GM21825 (cell line): ENCODE measurements at regions not wholly inside any gene's neighbourhood (a gene's known extent, or its start where the extent isn't known, plus 50 kb on each side); places are given as distances from the start of the nearest gene placed in this dataset.

Experiments
- ATAC-seq: cut with Tn5 transposase; IDR thresholded peaks from one replicate; pipeline ENCODE4 v1.9.1; 2021; ENCODE audit warnings: mild to moderate bottlenecking, moderate library complexity; ENCODE audit not compliant: unreplicated experiment

DNA sequence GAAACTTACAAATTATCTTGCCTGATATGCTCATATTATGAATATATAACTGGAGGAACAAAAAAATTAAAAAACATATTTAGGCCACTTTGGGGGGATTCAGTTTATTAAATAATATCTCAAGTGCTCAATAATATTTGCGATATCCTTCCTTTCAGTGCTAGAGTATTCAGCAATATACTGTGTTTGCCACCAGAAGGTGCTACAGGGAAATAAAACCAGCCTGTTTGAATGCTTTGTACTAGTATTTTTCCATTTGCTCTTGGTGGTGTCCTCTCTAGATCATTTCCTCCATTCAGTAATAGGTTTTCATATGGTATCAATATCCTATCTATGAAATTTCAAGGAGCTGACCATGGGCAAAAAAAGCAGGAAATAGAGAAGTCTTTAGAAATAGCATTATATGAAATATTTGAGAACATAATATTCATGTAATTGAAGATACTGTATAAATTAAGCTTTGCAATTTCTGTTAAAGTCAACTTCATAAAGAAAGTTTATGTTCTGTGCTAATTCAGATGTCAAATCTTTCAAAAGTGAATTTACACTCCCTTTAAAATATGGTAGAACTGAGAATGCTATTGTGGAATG is 106.2 kb upstream of the NAV3 start:
- ATAC-seq, result no peak

DNA sequence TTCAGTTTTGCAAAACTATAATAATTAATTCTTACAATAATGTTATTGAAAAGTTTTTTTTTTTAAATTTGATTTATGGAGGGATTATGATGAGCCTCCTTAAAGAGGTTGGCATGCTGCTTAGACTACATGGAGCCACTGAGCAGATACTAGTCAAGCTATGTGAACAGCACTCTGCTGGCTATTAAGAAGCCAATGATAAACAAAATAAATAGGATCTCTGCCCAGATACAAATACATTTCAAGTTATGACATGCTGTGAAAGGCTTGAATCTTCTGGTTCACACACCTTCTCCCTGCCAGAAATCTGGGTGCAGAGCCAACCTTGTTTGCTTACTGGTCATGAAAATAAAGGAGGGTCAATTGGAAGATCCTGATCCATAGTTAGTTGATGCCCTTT is 107.4 kb upstream of the NAV3 start:
- ATAC-seq, result no peak

DNA sequence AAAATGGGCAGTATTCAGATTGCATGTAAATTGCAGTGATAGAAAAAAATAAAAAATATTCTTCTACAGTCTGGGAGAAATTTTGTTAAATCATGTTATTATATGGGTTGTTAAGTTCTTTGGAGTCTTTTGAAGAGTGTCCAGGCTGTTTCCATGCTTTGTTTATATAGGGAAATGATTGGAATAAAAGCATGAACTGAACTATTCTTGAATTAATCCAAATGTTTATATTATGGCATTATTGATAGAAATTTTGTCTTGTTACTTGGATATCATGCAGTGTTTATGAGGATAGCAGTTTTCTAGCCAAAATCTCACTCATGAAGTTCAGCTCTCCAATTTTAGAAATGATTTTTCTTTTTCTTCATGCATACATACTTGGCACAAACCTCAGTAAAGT is 108.2 kb upstream of the NAV3 start:
- no peak for ATAC-seq

DNA sequence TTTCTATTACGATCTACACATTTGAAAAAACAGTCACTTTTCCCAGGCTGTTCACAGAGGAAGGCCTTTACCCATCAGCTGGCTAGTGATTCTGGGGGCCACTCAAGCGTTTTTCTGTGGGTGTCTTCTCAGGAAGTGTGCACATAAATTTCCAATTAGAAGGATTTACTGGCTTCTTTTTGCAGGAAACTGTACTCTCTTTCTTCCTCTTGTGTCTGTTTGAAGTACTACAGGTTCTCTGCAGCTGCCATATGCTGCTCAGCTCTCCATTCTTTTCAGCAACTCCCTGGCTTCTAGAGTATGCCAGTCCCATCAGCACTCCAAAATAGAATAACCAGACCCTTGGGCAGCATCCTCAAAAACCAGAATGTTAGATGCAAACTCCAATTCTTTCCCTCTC is 110.4 kb upstream of the NAV3 start:
- no peak for ATAC-seq

DNA sequence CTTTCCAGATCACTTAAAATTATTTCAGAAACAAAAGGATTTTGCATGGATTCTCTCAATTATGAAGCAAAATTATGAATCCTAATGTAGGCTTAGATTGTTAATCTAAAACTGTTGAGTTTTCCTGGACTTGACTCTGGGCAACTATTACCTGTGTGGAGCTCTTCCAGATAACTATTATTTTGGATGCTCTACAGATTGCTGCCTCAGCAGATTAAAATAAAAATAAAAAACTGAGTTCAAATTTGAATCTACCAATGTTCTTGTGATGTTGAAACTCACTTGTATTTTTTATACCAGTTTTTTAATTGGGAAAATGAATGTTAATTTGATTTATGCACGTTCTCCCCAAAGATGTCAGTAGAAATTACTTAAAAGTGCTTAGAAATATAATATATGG is 120.5 kb upstream of the NAV3 start:
- ATAC-seq, result no peak

DNA sequence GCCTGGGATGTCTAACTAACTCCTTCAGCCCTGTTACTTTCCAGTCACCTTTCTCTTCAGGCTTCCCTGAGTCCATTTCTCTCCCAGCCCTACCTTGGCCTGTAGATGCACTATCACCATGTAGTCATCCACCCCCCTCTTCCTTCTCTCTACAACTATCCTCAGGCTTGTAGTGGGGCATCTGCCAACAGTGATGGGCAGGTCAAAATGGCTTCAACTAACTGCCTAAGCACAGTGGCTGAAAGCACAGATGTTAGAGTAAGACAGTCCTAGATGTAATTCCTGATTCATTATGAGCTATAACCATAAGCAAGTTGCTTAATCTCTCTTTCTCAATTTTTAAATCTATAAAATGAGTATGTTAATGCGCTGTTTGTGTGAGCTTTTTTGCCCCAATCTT is 133.6 kb upstream of the NAV3 start:
- no peak for ATAC-seq

DNA sequence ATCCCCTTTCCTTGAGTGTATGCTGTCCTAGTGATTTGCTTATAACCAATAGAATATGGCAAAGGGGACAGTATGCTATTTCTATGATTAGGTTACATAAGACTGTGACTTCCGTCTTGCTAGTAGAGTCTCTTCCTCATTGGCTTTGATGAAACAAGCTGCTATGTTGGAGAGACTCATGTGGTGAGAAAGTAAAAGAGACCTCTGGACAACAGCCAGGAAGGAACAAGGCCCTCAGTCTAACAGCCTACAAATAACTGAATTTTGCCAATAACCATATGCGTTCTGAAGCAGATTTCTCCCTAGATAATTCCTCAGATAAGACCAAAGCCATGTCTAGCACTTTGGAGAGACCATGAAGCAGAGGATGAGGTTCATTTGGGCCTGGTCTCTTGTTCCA is 134.5 kb upstream of the NAV3 start:
- ATAC-seq, result no peak

DNA sequence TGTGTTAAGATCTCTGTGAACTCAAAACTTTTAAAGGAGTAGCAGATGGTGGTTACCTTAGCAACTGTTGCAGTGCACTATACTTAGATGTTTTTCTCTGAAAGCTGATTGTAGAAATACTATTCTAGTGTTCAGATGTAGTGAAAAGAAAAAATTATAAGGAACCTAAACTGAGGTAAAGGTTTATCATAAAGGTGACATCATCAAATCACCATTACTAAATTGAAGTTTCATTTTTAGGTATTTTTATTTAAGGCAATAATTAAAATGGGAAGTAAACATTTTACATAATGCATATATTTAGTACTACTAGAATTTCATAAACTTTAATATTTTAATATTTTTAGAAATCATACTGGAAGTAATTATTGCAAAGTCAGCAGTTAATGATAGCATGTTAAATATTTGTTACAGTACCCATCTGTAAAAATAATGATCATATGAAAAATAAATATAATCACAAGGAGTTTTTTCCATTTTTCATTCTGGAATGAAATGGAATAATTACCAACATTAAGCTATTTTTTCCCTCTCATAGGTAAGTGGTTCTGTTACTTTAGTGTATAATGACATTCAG is 141.1 kb upstream of the NAV3 start:
- ATAC-seq, result no peak

DNA sequence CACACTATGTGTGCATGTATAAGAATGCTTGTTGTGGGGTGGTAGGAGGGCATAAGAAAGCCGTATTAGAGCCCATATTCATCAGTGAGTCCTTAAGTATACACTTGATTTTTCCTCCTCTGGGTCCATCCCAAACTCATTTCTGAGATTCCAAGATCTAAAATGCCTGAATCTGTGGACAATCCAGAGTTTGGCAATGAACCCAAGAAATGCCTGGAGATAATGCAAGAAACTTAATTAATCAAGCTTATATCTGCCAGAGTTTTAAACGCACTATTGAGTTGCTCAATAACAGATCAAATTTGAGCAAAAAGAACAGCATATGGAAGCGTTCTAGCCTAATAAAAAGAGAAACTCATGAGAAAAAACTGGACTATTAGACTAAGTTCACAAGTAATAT is 143.4 kb upstream of the NAV3 start:
- ATAC-seq, result no peak

DNA sequence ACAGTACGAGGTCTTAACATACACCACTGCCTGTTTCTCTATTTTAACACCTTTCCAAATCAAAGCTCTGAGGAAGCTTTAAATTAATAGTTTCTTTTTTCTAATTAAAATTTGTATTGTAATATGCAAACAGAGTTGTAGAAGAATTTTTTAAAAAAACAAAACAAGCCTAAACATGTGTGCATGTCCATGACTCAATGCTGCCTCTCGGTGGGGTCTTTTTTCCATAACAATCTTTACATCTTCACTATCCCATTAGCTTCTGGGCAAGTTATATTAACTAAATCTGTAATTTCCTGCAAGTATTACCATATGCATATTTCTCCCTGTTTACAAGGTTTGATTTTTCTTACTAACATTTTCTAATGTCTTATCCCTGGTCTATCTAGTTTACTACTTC is 143.9 kb upstream of the NAV3 start:
- ATAC-seq, result no peak

DNA sequence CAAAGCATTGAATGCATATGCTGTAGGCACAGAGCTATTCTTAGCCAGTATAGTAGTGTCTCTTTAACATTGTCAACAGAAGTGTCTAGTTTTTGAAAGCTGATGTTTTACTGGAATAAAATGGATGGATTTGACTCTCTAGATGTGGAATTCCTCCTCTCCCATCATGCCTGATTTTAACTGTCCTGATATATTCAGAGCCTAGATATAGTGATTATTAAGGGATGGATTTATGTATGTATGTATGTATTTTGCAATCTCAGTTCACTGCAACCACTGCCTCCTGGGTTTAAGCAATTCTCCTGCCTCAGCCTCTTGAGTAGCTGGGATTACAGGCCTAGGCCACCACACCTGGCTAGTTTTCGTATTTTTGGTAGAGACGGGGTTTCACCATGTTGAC is 144.8 kb upstream of the NAV3 start:
- ATAC-seq, result no peak

DNA sequence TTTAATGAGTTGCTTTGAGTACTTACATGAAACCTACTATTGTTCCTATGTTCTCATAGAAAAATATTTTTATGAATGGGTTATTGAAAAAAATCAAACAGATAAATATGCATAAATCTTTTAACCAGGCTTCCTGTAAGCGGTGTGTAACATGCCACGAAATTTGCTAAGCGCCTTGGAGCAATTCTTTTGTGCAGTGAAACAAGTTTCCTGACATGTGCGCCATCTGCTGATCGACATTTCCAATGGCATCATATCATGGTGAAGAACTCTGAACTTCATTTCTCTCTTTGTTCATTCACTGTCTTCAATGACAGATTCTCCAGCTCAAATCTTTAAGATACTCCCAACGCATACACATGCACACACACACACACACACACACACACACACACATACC is 145.6 kb upstream of the NAV3 start:
- ATAC-seq, result peak; percentile 69

DNA sequence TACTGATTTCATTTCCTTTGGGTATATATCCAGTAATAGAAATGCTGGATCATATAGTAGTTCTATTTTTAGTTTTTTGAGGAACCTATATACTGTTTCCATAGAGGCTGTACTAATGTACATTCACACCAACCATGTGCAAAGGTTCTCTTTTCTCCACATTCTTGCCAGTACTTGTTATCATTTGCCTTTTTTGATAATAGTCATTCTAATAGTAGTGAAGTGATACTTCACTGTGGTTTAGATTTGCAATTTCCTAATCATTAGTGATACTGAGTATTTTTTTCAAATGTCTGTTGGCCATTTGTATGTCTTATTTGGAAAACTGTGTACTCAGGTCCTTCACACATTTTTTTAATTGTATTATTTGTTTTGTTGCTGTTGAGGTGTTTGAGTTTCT is 148.2 kb upstream of the NAV3 start:
- no peak for ATAC-seq

DNA sequence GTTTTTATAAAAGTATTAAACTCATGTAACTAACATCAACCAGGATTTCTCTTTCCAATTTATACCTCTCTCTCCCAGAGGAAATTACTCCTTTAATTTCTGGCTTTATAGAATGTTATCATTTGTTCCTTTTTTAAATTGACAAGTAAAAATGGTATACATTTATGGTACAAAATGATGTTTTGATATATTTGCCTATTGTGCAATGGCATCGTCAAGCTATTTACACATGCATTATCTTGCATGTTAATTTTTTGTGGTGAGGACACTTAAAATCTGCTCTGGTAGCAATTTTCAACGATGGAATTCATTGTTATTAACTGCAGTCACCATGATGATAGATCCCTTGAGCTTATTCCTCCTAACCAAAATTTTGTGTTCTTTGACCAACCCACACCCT is 149.0 kb upstream of the NAV3 start:
- ATAC-seq, result no peak

DNA sequence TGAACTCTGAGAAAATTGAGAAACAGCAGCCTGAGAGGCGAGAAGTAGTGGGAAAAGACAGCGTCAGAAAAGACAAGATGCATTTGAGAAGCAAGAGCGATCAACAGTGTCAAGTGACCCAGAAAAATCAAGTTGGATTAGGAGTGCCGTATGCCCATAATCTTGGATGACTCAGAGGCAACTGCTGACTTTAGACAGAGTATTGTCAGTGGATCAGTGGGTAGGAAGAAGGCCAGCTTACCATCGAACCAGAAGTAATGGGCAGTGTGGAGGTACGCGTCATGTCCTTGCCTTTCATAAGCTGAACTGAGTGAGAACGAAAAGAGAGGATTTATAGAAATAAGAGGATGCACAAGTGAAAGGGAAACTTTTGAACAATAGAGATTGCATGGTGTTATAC is 151.0 kb upstream of the NAV3 start:
- no peak for ATAC-seq

DNA sequence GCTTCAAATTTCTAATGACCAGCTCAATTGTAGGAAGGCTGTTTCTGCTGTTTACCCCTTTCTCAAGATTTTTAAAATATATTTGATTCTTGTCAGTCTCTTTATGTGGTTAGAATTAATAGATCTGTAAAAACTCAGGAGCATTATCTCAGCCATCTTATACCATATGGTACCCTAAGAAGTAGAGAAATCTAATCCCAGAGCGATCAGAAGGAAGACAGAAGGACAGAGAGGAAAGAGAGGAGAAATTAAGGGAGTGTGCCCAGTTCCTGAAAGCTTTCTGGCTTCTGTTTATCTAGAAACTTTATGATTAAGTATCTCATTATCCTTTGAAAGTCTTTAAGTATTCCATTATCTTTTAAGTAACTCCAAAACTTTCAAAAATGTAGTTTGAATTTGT is 152.1 kb upstream of the NAV3 start:
- no peak for ATAC-seq

DNA sequence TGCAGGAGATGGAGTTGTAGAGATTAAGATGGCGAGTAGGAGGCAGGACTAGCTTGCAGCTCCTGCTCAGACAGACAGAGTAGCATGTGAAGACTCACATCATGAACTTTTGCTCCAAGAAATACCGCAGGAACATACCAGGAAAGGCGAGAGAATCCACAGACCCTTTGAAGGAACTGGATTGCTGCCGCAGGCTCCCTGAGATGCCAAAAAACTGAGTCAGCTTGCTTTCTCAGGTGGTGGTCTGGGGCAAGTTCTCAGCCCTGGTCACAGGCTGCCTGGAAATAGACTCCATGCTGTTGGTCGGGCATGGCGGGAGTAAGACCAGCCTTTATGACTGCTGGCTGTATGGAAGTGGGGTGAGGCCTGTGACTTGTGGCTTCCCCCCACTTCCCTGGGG is 163.6 kb upstream of the NAV3 start:
- ATAC-seq, result no peak

DNA sequence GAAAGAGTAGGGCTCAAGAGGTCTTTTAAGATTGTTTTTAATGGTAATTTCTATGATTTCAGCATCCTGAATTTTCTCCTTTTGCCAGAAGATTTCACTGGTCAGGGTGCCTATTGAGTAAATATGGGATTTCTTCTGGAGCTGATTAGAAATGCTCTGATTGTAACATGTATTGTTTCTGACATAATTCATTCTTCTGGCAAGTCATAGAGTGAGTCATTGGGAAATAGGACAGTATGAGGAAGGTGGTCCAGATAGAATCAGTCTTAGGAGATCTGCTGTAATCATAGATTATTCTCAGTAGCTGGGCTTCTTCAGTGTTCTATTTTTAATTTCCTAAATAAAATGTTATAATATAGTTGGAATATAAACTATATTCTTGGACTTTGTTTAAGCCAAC is 182.0 kb upstream of the NAV3 start:
- no peak for ATAC-seq

DNA sequence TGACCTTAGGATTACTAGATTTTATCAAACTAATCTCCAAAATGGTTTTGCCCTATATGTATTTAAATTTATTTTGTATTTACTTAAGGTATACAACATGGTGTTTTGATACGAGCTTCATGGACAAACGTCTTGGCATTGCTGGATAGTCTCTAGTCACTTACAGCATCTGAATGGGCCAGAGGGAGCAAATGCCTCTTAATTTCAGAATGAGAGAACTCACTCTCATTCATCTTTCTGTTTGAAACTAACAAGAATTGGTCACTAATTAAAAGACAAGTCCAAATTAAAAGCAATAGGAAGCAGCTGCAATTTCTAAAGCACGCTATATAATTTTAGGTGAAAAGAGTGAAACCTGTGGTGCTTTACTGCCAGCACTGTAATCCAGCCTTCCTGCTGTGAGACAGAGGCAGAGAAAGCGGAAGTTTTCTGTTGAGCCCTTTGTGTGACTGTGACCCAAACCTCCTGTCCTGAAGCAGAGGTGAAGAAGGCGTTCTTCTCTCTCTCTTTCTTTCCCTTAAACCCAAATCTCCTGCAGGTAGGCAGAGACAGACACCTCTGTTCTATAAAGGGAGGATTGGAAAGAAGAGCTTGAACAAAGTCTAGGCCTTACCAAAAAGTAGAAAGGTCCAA is 184.6 kb upstream of the NAV3 start:
- no peak for ATAC-seq

DNA sequence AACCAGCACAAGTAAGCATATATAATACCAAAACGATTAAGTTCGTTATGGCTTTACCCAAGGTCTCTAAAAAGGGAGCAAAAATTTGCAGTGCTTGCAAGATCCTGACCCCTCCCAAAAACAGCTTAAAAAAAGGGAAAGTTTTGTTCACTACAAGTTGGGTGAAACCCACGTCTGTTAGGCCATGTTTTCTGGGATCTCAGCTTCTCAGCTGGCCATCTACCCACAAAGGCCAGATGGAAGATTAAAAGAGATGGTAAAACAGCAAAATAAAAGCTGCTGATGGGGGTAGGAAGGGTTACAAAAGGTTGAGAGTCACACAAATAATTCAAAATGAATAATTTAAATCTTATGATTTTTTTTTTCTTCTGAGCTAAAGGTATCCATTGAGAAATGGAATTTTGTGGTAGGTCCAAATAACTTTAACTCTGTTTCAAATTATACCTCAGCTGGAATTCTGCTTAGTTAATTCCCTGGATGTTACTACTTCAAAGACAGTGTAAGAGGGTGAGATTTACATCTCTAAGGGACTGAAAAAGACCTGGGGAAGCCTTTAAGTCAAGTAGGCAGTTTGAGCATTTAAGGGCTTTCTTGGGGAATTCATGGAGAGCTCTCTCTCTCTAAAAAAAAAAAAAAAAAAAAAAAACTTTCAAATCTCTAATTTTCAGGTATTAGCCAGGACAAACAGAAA is 185.6 kb upstream of the NAV3 start:
- no peak for ATAC-seq

DNA sequence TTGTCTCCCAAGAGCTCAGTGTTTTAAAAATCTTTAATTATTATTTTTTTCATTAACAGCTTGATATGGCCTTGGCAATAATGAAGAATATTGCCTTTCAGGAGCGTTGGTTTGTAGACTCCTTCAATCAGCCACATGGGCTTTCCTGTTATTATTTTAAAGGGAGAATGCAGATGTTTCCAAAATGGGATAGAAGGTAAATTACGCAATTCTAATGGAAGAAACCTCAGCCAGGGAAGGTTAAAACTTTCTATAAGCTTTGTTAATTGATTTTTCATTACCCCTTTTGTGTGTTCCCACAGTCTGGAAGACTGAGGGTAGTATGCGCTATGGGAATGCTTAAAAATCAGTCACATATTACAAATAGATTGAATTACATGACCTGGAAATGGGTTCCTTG is 188.4 kb upstream of the NAV3 start:
- ATAC-seq, result no peak

DNA sequence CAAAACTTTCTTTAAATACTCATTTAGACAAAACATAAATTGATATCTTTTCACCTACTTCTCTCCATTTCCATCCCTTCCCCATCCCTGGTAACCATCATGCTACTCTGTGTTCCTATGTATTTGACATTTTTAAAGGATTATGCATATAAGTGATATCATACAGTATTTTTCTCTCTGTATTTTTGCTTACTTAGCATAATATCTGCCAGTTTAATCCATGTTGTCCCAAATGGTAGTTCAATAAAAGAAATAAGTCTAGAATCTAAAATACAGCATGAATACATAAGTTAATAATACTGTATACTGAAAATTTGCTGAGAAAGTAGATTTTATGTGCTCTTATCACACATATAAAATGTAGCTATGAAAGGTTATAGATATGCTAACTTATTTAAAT is 190.3 kb upstream of the NAV3 start:
- ATAC-seq, result no peak
